Small intestine (tissue), 7 donors: ENCODE measurements at regions not wholly inside any gene's neighbourhood (a gene's known extent, or its start where the extent isn't known, plus 50 kb on each side); places are given as distances from the start of the nearest gene placed in this dataset.
"Not testable (repeated sequence)": the region's sequence is repeated elsewhere in the genome, so short reads cannot be mapped to it uniquely, and the experiment has no call there.

Experiments
- DNase-seq, 2 donors: peaks; one replicate each; pipeline versions ENCODE4 v3.0.0 to v3.0.0-alpha.2; 2013
- FAIRE-seq: peaks from 2 replicates; lab custom pipeline; 2012; peaks lifted over from hg19 to GRCh38; lab: Jason Lieb, UNC
- H3K27ac ChIP-seq, 3 donors: one replicate each; pipeline ENCODE4 v1.5.1; 2013; ENCODE audit warnings: low read length in 2 of 3, mild to moderate bottlenecking in 2 of 3, control low read depth in 1 of 3, inconsistent platforms in 1 of 3, low read depth in 1 of 3, moderate library complexity in 1 of 3
- H3K27me3 ChIP-seq, 3 donors: one replicate each; pipeline ENCODE4 v1.6.1; 2013; ENCODE audit warnings: low read length in 3 of 3, inconsistent platforms in 1 of 3; ENCODE audit not compliant: control insufficient read depth in 3 of 3, insufficient read depth in 3 of 3
- H3K36me3 ChIP-seq, 3 donors: one replicate each; pipeline ENCODE4 v1.6.1; 2013; ENCODE audit warnings: low read length in 3 of 3, inconsistent platforms in 1 of 3, low read depth in 1 of 3, mild to moderate bottlenecking in 1 of 3, moderate library complexity in 1 of 3; ENCODE audit not compliant: control insufficient read depth in 3 of 3, insufficient read depth in 2 of 3
- H3K4me1 ChIP-seq, 3 donors: one replicate each; pipeline ENCODE4 v1.6.1; 2013; ENCODE audit warnings: low read length in 2 of 3, inconsistent platforms in 1 of 3, low read depth in 1 of 3, mild to moderate bottlenecking in 1 of 3, moderate library complexity in 1 of 3; ENCODE audit not compliant: control insufficient read depth in 3 of 3, insufficient read depth in 2 of 3
- H3K4me3 ChIP-seq, 3 donors: one replicate each; pipeline ENCODE4 v1.5.1; 2013; ENCODE audit warnings: low read length in 3 of 3, control low read depth in 1 of 3, inconsistent platforms in 1 of 3, low read depth in 1 of 3, mild to moderate bottlenecking in 1 of 3, moderate library complexity in 1 of 3
- H3K9me3 ChIP-seq, 2 donors: one replicate each; pipeline ENCODE4 v1.6.1; 2013; ENCODE audit warnings: low read depth in 1 of 2, low read length in 1 of 2; ENCODE audit not compliant: control insufficient read depth in 2 of 2, insufficient read depth in 1 of 2
- WGBS, 3 donors: extraction: QIAGEN DNeasy Blood & Tissue Kit; methylation state at CpG; one replicate each; pipeline ENCODE4 v1.1.7; 2013; 5-methylcytosine and 5-hydroxymethylcytosine counted together
- donor health status: healthy with polysubstance abuse.
- donor health status: control.
- donor health status: control.
- donor health status: Bipolar disorder and iron deficiency.
- donor health status: healthy.

GRCh38 chr12:47491516-47492305 is 214.1 kb downstream of the RPAP3 start:
- no peaks in the 10 kb centered on the region for H3K4me1 ChIP-seq
- 63 to 78% (median 70%) methylated on average over 2 of the region's 2 CpGs for WGBS, 3 donors
- no peak overlapping the region for H3K4me3 ChIP-seq
- no peaks in the 10 kb centered on the region for H3K36me3 ChIP-seq
- DNase-seq (no peak), FAIRE-seq (no peak)
- no peak overlapping the region for H3K27ac ChIP-seq
- H3K27me3 ChIP-seq, result peaks cover 0 to 2% (median 0%) of the 10 kb centered on the region in 3 donors
- H3K9me3 ChIP-seq, result peaks cover 0 to 3% of the 10 kb centered on the region in 2 donors

- H3K27ac ChIP-seq, result no peak overlapping the region
- no peaks in the 10 kb centered on the region for H3K27me3 ChIP-seq
- H3K36me3 ChIP-seq, result no peaks in the 10 kb centered on the region
- FAIRE-seq (no peak), DNase-seq (no peak)
- H3K9me3 ChIP-seq, result peaks cover 0 to 3% of the 10 kb centered on the region in 2 donors
- H3K4me1 ChIP-seq, result no peaks in the 10 kb centered on the region
- 48 to 72% (median 58%) methylated on average over 1 of the region's 1 CpG for whole genome bisulfite sequencing, 3 donors
- no peak overlapping the region for H3K4me3 ChIP-seq
Measured at GRCh38 chr12:47488888-47489287, 216.9 kb downstream of the RPAP3 start.

GRCh38 chr12:47481041-47481440 is 224.8 kb downstream of the RPAP3 start:
- H3K4me1 ChIP-seq, result no peaks in the 10 kb centered on the region
- no peaks in the 10 kb centered on the region for H3K36me3 ChIP-seq
- FAIRE-seq (no peak), DNase-seq (no peak)
- H3K4me3 ChIP-seq, result no peak overlapping the region
- H3K27me3 ChIP-seq, result no peaks in the 10 kb centered on the region
- H3K9me3 ChIP-seq, result no peaks in the 10 kb centered on the region
- H3K27ac ChIP-seq, result no peak overlapping the region
- 47 to 62% (median 49%) methylated on average over 2 of the region's 2 CpGs for WGBS, 3 donors

DNA sequence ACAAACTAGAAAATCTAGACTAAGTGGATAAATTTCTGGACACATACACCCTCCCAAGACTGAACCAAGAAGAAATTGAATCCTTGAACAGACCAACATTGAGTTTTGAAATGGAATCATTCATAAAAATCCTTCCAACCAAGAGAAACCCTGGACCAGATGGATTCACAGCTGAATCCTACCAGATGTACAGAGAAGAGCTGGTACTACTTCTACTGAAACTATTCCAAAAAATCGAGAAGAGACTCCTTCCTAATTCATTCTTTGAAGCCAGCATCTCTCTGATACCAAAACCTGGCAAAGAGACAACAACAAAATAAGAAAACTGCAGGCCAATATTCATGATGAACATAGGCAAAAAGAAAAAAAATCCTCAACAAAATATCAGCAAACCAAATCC is 227.4 kb downstream of the RPAP3 start:
- FAIRE-seq, result no peak
- peaks cover 0 to 14% of the 10 kb centered on the region in 2 donors for H3K9me3 ChIP-seq
- H3K27me3 ChIP-seq, result peaks cover 0 to 6% (median 0%) of the 10 kb centered on the region in 3 donors
- no peak overlapping the region for H3K4me3 ChIP-seq
- H3K36me3 ChIP-seq, result no peaks in the 10 kb centered on the region
- no peaks in the 10 kb centered on the region for H3K4me1 ChIP-seq
- no peak overlapping the region for H3K27ac ChIP-seq
- 9 to 44% (median 11%) methylated on average over 1 of the region's 1 CpG for WGBS, 3 donors
- no peak for DNase-seq

DNA sequence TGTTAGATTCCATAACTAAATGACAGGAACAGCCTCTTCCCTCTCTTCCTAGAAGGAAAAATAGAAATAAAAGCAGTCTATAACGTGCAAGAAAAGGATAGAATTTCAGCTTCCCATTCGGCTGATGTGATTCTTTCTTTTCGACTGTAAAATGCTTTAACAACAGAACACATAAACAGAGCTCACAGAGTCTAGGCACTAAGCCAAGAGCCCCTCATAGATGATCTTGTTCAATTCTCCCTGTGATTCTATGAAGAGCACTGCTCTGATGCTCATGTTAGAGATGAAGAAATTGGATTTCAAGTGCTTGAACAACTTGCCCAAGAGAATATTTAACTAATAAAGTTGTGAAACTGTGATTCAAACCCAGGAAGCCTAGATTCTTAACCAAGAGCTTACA is 232.7 kb downstream of the RPAP3 start:
- DNase-seq (no peak), FAIRE-seq (no peak)
- no peak overlapping the region for H3K27ac ChIP-seq
- 60 to 83% (median 74%) methylated on average over 3 of the region's 3 CpGs for WGBS, 3 donors
- no peaks in the 10 kb centered on the region for H3K36me3 ChIP-seq
- peaks cover 0 to 14% of the 10 kb centered on the region in 2 donors for H3K9me3 ChIP-seq
- H3K27me3 ChIP-seq, result peaks cover 0 to 6% (median 0%) of the 10 kb centered on the region in 3 donors
- no peak overlapping the region for H3K4me3 ChIP-seq
- no peaks in the 10 kb centered on the region for H3K4me1 ChIP-seq

DNA sequence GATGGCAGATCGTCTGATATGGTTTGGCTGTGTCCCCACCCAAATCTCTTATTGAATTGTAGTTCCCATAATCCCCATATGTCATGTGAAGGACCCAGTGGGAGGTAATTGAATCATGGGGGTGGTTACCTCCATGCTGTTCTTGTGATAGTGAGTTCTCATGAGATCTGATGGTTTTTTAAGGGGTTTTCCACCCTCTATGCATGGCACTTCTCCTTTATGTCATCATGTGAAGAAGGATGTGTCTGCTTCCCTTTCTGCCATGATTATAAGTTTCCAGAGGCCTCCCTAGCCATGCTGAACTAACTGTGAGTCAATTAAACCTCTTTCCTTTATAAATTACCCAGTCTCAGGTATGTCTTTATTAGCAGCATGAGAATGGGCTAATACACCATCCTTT is 235.5 kb downstream of the RPAP3 start:
- H3K27me3 ChIP-seq, H3K27ac ChIP-seq, H3K4me3 ChIP-seq, DNase-seq, FAIRE-seq, H3K4me1 ChIP-seq, H3K36me3 ChIP-seq: not testable (repeated sequence)
- 36 to 56% (median 39%) methylated on average over 1 of the region's 1 CpG for WGBS, 3 donors
- peaks cover 0 to 11% of the 10 kb centered on the region in 2 donors for H3K9me3 ChIP-seq

GRCh38 chr12:47463918-47464317 is 241.9 kb downstream of the RPAP3 start:
- H3K36me3 ChIP-seq, H3K4me3 ChIP-seq, H3K27ac ChIP-seq, FAIRE-seq, H3K4me1 ChIP-seq, H3K27me3 ChIP-seq, H3K9me3 ChIP-seq, DNase-seq: not testable (repeated sequence)
- WGBS, 3 donors, result 83 to 87% (median 85%) methylated on average over 5 of the region's 5 CpGs

- no peaks in the 10 kb centered on the region for H3K36me3 ChIP-seq
- H3K4me3 ChIP-seq, result no peak overlapping the region
- H3K9me3 ChIP-seq, result peaks cover 0 to 11% of the 10 kb centered on the region in 2 donors
- H3K27ac ChIP-seq, result no peak overlapping the region
- no peaks in the 10 kb centered on the region for H3K4me1 ChIP-seq
- DNase-seq (peak; percentile 2 to 3), FAIRE-seq (no peak)
- peaks cover 0 to 4% (median 3%) of the 10 kb centered on the region in 3 donors for H3K27me3 ChIP-seq
- WGBS, 3 donors, result 33 to 70% (median 39%) methylated on average over 4 of the region's 4 CpGs
Measured at GRCh38 chr12:47458279-47458678, 247.6 kb downstream of the RPAP3 start.
